ENCODE measurements at regions not wholly inside any gene's neighbourhood (a gene's known extent, or its start where the extent isn't known, plus 50 kb on each side); places are given as distances from the start of the nearest gene placed in this dataset.

- H3K27me3 Mint-ChIP-seq (ENCODE audit: insufficient read depth, low read depth, poor library complexity), result peaks cover 2% of the 10 kb centered on the region
- no peak overlapping the region for H3K4me3 ChIP-seq
- H3K4me1 Mint-ChIP-seq, result peaks cover 18% of the 10 kb centered on the region; the same call in 2 of the 3 replicates
- H3F3A ChIP-seq (replicated peaks; ENCODE audit: low read depth), result no peaks in the 10 kb centered on the region
- no peak for ATAC-seq
- no peaks in the 10 kb centered on the region; the same call in 1 of the 2 replicates for H3K9me2 ChIP-seq (ENCODE audit: insufficient read depth)
- no peaks in the 10 kb centered on the region for H3K79me2 ChIP-seq (replicated peaks; ENCODE audit: insufficient read depth)
- H3K9me3 Mint-ChIP-seq, result no peaks in the 10 kb centered on the region; the same call in 2 of the 3 replicates
- DNase-seq (ENCODE audit: low spot score), result no peak
- no peak overlapping the region for H3K27ac ChIP-seq (ENCODE audit: low read depth)
- TF ChIP-seq ZNF331 (CRISPR knock-in tag; IDR thresholded peaks at IDR 0.05; ENCODE audit: low read depth) (no peak), CTCF (conservative IDR thresholded peaks at IDR 0.05; ENCODE audit: low read depth in 2 of 2) (no peak), NANOG (IDR thresholded peaks at IDR 0.05; ENCODE audit: borderline replicate concordance) (no peak), ZNF114 (CRISPR knock-in tag; IDR thresholded peaks at IDR 0.05) (no peak), EZH2phosphoT487 (IDR thresholded peaks at IDR 0.05; ENCODE audit: unreplicated experiment) (no peak), POLR2AphosphoS5 (IDR thresholded peaks at IDR 0.05; ENCODE audit: low read depth) (no peak)
- no peaks in the 10 kb centered on the region for H3K27me3 ChIP-seq (ENCODE audit: insufficient read depth)
- H4K20me1 ChIP-seq (replicated peaks; ENCODE audit: insufficient read depth), result no peaks in the 10 kb centered on the region
- no peak overlapping the region for H3K4me3 Mint-ChIP-seq
- no peaks in the 10 kb centered on the region for H3K36me3 ChIP-seq (ENCODE audit: insufficient read depth)
- no peak overlapping the region for H2AFZ ChIP-seq
- no peaks in the 10 kb centered on the region for H3K36me3 Mint-ChIP-seq (ENCODE audit: low read depth)
- H3K4me1 ChIP-seq (ENCODE audit: insufficient read depth), result no peaks in the 10 kb centered on the region
- no peak overlapping the region for H3K4me2 ChIP-seq
- no peak overlapping the region for H3K27ac Mint-ChIP-seq
These were observed 81.9 kb downstream of the ATP1A1 start for GRCh38 chr1:116454940-116455339.

- Histone ChIP-seq H4K20me1 (replicated peaks; ENCODE audit: insufficient read depth) (no peaks in the 10 kb centered on the region), H3K4me3 (no peak overlapping the region), H3K4me1 (ENCODE audit: insufficient read depth) (no peaks in the 10 kb centered on the region), H3K36me3 (ENCODE audit: insufficient read depth) (no peaks in the 10 kb centered on the region), H3F3A (replicated peaks; ENCODE audit: low read depth) (no peaks in the 10 kb centered on the region), H3K27ac (ENCODE audit: low read depth) (no peak overlapping the region), H3K4me2 (no peak overlapping the region), H3K27me3 (ENCODE audit: insufficient read depth) (no peaks in the 10 kb centered on the region), H3K9me2 (ENCODE audit: insufficient read depth) (no peaks in the 10 kb centered on the region; the same call in 1 of the 2 replicates), H2AFZ (no peak overlapping the region), H3K79me2 (replicated peaks; ENCODE audit: insufficient read depth) (no peaks in the 10 kb centered on the region)
- ATAC-seq (no peak), DNase-seq (ENCODE audit: low spot score) (no peak)
- Mint-ChIP-seq H3K27ac (no peak overlapping the region), H3K36me3 (ENCODE audit: low read depth) (no peaks in the 10 kb centered on the region), H3K27me3 (ENCODE audit: insufficient read depth, low read depth, poor library complexity) (peaks cover 2% of the 10 kb centered on the region), H3K4me3 (no peak overlapping the region), H3K9me3 (no peaks in the 10 kb centered on the region; the same call in 2 of the 3 replicates), H3K4me1 (peaks cover 18% of the 10 kb centered on the region; the same call in 2 of the 3 replicates)
- TF ChIP-seq ZNF114 (CRISPR knock-in tag; IDR thresholded peaks at IDR 0.05), result no peak
- TF ChIP-seq ZNF331 (CRISPR knock-in tag; IDR thresholded peaks at IDR 0.05; ENCODE audit: low read depth), result no peak
- no peak for TF ChIP-seq NANOG (IDR thresholded peaks at IDR 0.05; ENCODE audit: borderline replicate concordance)
- TF ChIP-seq POLR2AphosphoS5 (IDR thresholded peaks at IDR 0.05; ENCODE audit: low read depth), result no peak
- TF ChIP-seq EZH2phosphoT487 (IDR thresholded peaks at IDR 0.05; ENCODE audit: unreplicated experiment), result no peak
- TF ChIP-seq CTCF (conservative IDR thresholded peaks at IDR 0.05; ENCODE audit: low read depth in 2 of 2), result no peak
- TF ChIP-seq ZNF462 (CRISPR knock-in tag; IDR thresholded peaks at IDR 0.05), result no peak
- no peak for TF ChIP-seq JUNB (IDR thresholded peaks at IDR 0.05; ENCODE audit: unreplicated experiment)
These were observed 82.5 kb downstream of the ATP1A1 start for GRCh38 chr1:116455509-116455908.

All from GM23338 (cell line).